ENCODE measurements at regions not wholly inside any gene's neighbourhood (a gene's known extent, or its start where the extent isn't known, plus 50 kb on each side); places are given as distances from the start of the nearest gene placed in this dataset.

DNA sequence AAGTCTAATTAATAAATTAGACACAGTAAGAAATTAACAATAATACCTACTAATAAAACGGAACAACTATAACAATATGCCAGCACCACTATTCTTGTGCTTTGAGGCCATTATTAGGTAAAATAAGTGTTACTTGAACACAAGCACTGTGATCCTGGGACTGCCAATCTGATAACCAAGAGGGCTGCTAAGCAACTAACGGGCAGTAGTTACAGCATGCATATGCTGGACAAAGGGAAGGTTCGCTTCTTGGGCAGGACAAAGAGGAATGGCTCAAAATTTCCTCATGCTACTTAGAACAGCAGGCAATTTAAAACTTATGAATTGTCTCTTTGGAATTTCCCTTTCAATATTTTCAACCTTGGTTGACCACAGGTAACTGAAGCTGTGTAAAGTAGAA lies 718.6 kb downstream of the SORCS3 start:
- no peak overlapping the region for H3K4me3 ChIP-seq (ENCODE audit: low read depth, low read length)
- DNase-seq (ENCODE audit: low read depth) = no peak

DNA sequence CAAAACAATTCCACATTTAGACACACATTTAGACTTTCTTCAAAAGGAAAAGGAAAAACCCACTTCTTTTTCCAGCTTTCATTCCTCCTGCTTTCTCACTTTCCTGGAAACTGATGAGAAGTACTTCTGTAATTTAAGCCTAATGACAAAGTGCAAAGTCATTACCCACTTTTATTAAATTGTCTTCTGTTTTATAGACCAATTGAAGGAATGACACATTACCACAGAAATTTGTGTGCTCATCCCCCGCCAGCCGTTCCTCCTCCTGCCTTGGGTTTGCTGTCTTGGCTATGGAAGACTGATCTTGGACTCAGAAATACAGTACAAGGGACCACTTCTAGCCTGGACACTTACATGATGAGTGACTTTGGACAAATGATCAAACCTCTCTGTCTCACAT lies 717.8 kb downstream of the SORCS3 start:
- H3K4me3 ChIP-seq (ENCODE audit: low read depth, low read length) = no peak overlapping the region
- TF ChIP-seq, protein P1, sequence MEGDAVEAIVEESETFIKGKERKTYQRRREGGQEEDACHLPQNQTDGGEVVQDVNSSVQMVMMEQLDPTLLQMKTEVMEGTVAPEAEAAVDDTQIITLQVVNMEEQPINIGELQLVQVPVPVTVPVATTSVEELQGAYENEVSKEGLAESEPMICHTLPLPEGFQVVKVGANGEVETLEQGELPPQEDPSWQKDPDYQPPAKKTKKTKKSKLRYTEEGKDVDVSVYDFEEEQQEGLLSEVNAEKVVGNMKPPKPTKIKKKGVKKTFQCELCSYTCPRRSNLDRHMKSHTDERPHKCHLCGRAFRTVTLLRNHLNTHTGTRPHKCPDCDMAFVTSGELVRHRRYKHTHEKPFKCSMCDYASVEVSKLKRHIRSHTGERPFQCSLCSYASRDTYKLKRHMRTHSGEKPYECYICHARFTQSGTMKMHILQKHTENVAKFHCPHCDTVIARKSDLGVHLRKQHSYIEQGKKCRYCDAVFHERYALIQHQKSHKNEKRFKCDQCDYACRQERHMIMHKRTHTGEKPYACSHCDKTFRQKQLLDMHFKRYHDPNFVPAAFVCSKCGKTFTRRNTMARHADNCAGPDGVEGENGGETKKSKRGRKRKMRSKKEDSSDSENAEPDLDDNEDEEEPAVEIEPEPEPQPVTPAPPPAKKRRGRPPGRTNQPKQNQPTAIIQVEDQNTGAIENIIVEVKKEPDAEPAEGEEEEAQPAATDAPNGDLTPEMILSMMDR (IDR thresholded peaks at IDR 0.05; ENCODE audit: low read depth, low read length, missing control alignments) = no peak
- no peak for DNase-seq (ENCODE audit: low read depth)

More for the DNA sequence above, 718.6 kb downstream of the SORCS3 start:
- TF ChIP-seq, protein P1 (IDR thresholded peaks at IDR 0.05; ENCODE audit: low read depth, low read length, missing control alignments) = no peak

DNA sequence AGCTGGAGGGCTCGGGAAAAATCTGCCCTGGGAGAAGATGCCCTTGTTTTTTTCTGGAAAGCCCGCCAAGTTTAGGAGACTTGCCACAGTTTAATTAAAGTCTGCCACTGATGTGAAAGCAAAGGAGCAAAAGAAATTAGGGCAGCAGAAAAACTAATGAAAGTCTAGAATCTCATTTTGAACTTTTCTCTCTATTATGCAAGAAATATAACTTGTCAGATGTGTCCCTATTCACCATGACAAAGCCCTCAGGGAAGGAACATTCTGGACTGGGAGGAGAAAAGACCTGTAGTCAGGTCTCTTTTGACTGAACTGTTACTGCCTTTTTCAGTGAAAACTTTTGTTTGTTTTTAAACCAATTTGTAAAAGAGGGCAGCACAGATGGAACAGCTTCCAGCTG lies 715.5 kb downstream of the SORCS3 start:
- DNase-seq (ENCODE audit: low read depth) = no peak
- H3K4me3 ChIP-seq (ENCODE audit: low read depth, low read length) = no peak overlapping the region
- TF ChIP-seq, protein P1 (IDR thresholded peaks at IDR 0.05; ENCODE audit: low read depth, low read length, missing control alignments) = no peak

DNA sequence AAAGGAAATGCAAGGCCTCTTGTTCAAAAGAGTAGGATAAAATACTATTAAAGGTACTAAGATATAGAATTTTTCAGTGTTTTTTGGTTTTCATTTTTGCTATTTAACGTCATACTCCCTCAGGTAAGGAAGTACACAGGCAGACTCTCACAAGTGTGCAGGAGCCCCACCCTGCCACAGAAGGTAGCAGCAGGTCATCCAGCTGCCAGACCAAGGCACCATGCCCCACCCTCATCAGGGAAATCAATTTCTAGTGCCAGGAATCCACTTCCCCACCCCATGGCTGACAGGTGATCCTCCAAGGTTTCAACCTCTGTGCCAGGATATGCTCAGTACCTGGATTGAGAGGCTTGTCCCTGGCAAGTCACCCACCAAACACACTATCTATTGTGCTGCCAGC lies 712.9 kb downstream of the SORCS3 start:
- TF ChIP-seq, protein P1 (IDR thresholded peaks at IDR 0.05; ENCODE audit: low read depth, low read length, missing control alignments) = no peak
- no peak overlapping the region for H3K4me3 ChIP-seq (ENCODE audit: low read depth, low read length)
- DNase-seq (ENCODE audit: low read depth) = no peak

DNA sequence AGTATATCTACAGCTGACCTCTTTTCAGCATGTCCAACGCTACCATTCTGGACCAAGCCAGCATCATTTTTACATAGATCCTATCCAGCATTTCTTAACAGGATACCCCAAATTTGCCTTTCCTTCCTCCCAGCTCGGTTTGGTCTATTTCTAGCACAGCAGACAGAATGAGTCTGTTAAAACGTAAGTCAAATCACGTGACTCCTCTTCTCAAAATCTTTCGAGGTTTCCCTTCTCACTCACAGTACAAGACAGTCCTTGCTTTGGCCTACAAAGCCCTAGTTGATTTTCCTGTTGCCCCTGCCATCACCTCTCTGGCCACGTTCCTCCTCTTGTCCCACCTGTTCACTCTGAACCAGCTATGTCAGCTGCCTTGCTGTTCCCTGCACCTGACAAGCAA lies 711.7 kb downstream of the SORCS3 start:
- TF ChIP-seq, protein P1 (IDR thresholded peaks at IDR 0.05; ENCODE audit: low read depth, low read length, missing control alignments) = no peak
- DNase-seq (ENCODE audit: low read depth) = no peak

DNA sequence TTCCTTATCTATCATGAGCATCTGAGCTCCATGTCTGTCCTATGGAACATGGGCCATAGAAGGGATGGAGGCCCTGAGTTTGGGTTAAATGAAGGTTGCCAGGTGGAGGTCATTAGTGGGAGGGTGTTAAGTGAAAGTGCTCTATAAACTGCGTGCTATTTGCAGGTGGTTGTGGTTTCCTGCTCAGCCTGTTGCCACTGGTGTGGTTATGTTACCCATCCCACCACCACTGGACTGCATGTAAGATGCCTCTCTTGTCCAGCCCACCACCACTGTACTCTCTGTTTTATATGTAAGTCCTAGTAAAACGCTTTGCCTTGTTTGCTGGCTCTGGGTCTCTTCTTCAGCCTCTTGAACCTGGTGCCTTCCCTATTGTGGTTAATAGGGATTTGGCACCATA lies 711.2 kb downstream of the SORCS3 start:
- DNase-seq (ENCODE audit: low read depth) = no peak
- TF ChIP-seq, protein P1 (IDR thresholded peaks at IDR 0.05; ENCODE audit: low read depth, low read length, missing control alignments) = no peak
- H3K4me3 ChIP-seq (ENCODE audit: low read depth, low read length) = no peak overlapping the region

More for the DNA sequence above, 711.7 kb downstream of the SORCS3 start:
- no peak overlapping the region for H3K4me3 ChIP-seq (ENCODE audit: low read depth, low read length)

DNA sequence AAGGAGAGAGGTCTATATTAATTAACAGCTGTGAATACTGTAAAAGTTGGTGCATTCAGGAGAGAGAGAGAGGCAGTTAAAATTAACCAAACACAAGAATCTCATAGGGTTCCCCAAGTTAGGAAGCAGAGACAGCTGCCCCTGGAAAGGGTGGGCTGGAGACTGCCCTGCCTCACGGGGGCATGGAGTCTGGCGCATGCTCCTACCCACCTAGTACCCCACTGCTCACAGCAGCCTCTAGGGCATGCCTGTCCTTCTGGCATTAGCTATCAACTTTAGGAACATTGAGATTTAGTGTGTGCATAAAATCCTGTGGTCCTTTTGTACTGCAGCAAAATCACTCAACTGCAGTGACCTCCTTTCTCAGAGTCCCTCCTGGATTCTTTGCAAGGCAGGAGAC lies 710.1 kb downstream of the SORCS3 start:
- DNase-seq (ENCODE audit: low read depth) = no peak
- H3K4me3 ChIP-seq (ENCODE audit: low read depth, low read length) = no peak overlapping the region
- TF ChIP-seq, protein P1 (IDR thresholded peaks at IDR 0.05; ENCODE audit: low read depth, low read length, missing control alignments) = no peak

All from GM12864 (cell line).